ENCODE measurements at regions not wholly inside any gene's neighbourhood (a gene's known extent, or its start where the extent isn't known, plus 50 kb on each side); places are given as distances from the start of the nearest gene placed in this dataset.
"Not testable (repeated sequence)": the region's sequence is repeated elsewhere in the genome, so short reads cannot be mapped to it uniquely, and the experiment has no call there.

- no peak for DNase-seq
These were observed 217.4 kb upstream of the KCNK2 start for GRCh38 chr1:214864896-214865688.

- DNase-seq: not testable (repeated sequence)
These were observed 212.1 kb upstream of the KCNK2 start for GRCh38 chr1:214870426-214870825.

- no peak for DNase-seq
These were observed 201.6 kb upstream of the KCNK2 start for GRCh38 chr1:214880956-214881355.

GRCh38 chr1:214882616-214883015, 199.9 kb upstream of the KCNK2 start:
- no peak for DNase-seq

- DNase-seq: no peak
These were observed 187.4 kb upstream of the KCNK2 start for GRCh38 chr1:214895011-214895600.

- no peak for DNase-seq
These were observed 185.6 kb upstream of the KCNK2 start for GRCh38 chr1:214896921-214897320.

GRCh38 chr1:214897581-214897980, 185.0 kb upstream of the KCNK2 start:
- DNase-seq: no peak

GRCh38 chr1:214898161-214898560, 184.4 kb upstream of the KCNK2 start:
- DNase-seq: no peak

GRCh38 chr1:214898718-214899117, 183.8 kb upstream of the KCNK2 start:
- DNase-seq: no peak

GRCh38 chr1:214899908-214900460, 182.6 kb upstream of the KCNK2 start:
- no peak for DNase-seq

- DNase-seq: no peak
These were observed 181.9 kb upstream of the KCNK2 start for GRCh38 chr1:214900590-214900989.

- no peak for DNase-seq
These were observed 180.8 kb upstream of the KCNK2 start for GRCh38 chr1:214901718-214902117.

- no peak for DNase-seq
These were observed 179.8 kb upstream of the KCNK2 start for GRCh38 chr1:214902636-214903320.

GRCh38 chr1:214912127-214912526, 170.4 kb upstream of the KCNK2 start:
- DNase-seq: no peak

- DNase-seq: no peak
These were observed 168.6 kb upstream of the KCNK2 start for GRCh38 chr1:214913966-214914365.

- no peak for DNase-seq
These were observed 165.4 kb upstream of the KCNK2 start for GRCh38 chr1:214917081-214917635.

- no peak for DNase-seq
These were observed 163.8 kb upstream of the KCNK2 start for GRCh38 chr1:214918745-214919144.

GRCh38 chr1:214920337-214920736, 162.2 kb upstream of the KCNK2 start:
- DNase-seq: no peak

GRCh38 chr1:214923278-214923915, 159.1 kb upstream of the KCNK2 start:
- DNase-seq: no peak

GRCh38 chr1:214927796-214928195, 154.7 kb upstream of the KCNK2 start:
- DNase-seq: no peak

- no peak for DNase-seq
These were observed 154.0 kb upstream of the KCNK2 start for GRCh38 chr1:214928574-214928973.

GRCh38 chr1:214933375-214933774, 149.2 kb upstream of the KCNK2 start:
- no peak for DNase-seq

- no peak for DNase-seq
These were observed 148.5 kb upstream of the KCNK2 start for GRCh38 chr1:214934045-214934444.

Data from bone marrow (tissue), 2 donors.